ENCODE measurements at regions not wholly inside any gene's neighbourhood (a gene's known extent, or its start where the extent isn't known, plus 50 kb on each side); places are given as distances from the start of the nearest gene placed in this dataset.

- no peak for DNase-seq (ENCODE audit: low read depth in 4 of 4, low spot score in 1 of 4)
Observed at GRCh38 chr2:12274591-12274990, 442.1 kb upstream of the TRIB2 start.

- DNase-seq (ENCODE audit: low read depth in 4 of 4, low spot score in 1 of 4) = no peak
Observed at GRCh38 chr2:12277241-12278034, 439.3 kb upstream of the TRIB2 start.

GRCh38 chr2:12278217-12278750 lies 438.5 kb upstream of the TRIB2 start:
- no peak for DNase-seq (ENCODE audit: low read depth in 4 of 4, low spot score in 1 of 4)

DNA sequence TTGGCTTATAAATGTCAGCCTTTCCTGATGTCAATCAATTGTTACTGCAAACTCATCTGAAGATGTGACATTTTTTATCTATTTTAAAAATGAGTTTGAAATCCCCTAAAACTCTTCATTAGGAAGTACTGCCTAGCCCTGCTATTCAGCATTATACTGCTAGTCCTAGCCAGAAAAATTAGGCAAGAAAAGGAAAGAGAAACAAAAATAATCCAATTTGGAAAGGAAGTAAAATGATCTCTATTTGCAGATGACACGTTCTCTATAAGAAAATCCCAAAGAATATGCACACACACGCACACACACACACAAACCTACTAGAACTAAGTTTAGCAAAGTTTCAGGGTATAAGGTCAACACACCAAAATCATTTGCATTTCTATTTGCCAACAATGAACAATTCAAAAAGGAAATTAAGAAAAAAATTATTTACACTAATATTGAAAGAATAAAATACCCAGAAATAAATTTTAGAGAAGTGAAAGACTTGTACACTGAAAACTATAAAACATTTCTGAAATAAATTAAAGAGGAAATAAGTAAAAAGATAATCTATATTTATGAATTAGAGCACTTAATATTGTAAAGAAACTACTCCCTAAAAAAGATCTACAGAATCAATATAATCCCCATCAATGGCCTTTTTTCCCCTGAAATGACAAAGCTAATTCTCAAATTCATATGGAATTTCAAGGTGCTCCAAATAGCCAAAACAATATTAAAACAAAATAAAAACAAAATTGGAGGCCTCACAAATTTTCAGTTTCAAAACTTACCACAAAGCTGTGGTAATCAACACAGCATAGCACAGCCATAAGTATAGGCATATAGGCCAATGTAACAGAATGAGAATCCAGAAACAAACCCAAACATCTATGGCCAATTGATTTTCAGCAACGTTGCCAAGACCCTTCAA lies 433.7 kb upstream of the TRIB2 start:
- no peak for DNase-seq (ENCODE audit: low read depth in 4 of 4, low spot score in 1 of 4)

GRCh38 chr2:12284037-12284436 lies 432.7 kb upstream of the TRIB2 start:
- no peak for DNase-seq (ENCODE audit: low read depth in 4 of 4, low spot score in 1 of 4)

DNA sequence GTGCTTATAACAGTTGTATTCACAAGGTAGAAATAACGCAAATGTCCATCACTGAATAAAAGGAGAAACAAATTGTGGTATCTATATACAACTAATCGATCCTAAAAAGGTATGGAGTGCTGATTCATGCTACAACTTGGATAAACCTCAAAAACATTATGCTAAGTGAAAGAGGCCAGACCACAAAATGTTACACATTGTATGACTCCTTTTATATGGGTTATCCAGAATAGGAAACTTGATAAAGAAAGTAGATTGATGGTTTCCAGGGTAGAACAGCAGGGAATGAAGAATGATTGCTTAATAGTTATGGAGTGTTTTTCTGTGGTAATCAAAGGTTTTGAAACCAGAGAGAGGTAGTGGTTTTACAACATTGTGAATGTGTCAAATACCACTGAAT lies 432.2 kb upstream of the TRIB2 start:
- no peak for DNase-seq (ENCODE audit: low read depth in 4 of 4, low spot score in 1 of 4)

GRCh38 chr2:12286347-12286746 lies 430.4 kb upstream of the TRIB2 start:
- no peak for DNase-seq (ENCODE audit: low read depth in 4 of 4, low spot score in 1 of 4)

DNA sequence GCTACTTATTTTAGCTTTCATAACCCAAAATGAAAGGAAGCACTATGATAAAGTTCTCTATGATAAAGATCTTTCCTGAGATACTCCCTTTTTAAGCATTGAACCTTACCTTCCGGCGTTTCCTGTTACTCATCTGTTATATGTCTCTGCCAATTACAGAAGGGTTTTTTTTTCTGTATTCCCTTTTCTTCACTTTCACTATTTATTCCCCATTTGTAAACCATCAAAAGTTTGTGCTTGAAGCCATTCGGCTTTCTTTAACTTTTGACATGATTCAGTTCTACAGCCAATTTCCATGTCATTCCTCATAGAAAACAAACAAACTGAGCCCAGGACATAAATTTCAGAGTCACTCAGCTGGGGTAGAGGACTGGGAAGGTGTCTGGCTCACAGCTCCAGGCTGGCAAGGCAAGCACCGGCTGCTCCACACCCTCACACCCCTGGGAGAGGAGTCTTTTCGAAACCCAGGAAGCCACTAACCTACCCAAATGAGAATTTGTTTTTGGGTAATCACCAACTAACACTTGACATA lies 429.4 kb upstream of the TRIB2 start:
- no peak for DNase-seq (ENCODE audit: low read depth in 4 of 4, low spot score in 1 of 4)

GRCh38 chr2:12288048-12288447 lies 428.7 kb upstream of the TRIB2 start:
- no peak for DNase-seq (ENCODE audit: low read depth in 4 of 4, low spot score in 1 of 4)

DNA sequence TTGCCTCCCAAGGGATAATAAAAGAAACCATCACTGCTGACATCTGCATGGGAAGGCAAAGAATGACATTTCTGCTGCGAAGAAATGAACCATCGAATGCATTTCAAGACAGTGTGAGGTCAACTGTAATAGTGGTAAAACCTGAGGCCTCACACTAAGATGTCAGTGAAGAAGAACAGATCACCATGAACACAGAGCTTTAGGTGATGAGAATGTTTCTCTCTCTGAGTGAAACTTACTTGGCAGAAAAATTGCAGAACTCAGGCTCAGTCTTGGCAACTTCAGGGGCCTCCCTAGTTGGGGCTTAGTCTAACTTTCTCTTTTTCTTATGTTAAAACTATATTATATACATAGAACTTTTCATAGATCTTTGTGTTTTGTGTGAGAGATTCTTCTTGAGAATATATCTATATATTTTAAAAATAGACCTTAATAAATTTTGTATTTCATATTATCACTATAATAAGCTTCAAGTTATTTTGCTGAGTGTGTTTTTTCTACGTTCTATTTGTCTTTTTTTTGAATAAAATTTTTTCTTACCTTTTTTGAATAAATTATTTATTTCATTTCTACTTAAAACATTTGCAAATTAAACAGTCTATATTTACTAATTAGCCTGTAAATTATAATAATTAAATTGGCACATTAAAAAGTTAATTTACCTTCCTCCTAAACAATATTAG lies 427.5 kb upstream of the TRIB2 start:
- no peak for DNase-seq (ENCODE audit: low read depth in 4 of 4, low spot score in 1 of 4)

DNA sequence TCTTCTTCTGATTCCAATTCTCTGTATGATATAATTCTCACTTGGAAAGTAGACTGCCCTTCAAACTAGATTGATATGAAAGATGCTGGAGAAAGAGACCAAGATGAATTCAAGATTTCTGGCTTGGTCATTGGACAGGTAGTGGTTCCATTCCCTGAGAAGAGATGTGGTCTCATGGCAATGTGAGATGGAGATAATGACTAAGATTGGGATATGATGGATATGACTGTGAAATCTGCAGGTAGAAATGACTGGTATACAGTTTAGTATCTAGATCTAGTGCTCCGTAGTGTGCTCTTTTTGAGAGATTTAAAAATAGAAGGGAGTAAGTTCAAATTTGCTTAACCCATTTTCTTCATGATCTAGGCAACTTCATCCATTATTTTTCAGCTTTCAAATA lies 425.4 kb upstream of the TRIB2 start:
- DNase-seq (ENCODE audit: low read depth in 4 of 4, low spot score in 1 of 4) = no peak

DNA sequence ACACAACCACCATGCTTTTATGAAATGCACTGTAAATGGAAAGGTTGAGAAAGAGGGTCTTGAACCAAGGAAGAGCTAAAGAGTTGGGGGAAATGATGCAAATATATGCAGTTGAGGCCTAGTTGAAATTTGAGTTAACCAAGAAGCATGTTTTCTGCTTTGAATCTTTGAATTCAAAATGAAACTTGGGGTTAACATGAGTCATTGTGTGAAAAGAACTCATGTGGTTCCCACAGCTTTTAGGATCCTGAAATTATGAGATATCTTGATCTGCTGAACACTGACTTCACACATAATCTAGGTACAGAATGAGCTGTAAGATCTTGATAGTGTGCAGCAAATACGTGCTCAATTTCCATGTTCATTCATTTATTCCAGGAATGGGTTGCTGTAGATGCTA lies 422.9 kb upstream of the TRIB2 start:
- no peak for DNase-seq (ENCODE audit: low read depth in 4 of 4, low spot score in 1 of 4)

DNA sequence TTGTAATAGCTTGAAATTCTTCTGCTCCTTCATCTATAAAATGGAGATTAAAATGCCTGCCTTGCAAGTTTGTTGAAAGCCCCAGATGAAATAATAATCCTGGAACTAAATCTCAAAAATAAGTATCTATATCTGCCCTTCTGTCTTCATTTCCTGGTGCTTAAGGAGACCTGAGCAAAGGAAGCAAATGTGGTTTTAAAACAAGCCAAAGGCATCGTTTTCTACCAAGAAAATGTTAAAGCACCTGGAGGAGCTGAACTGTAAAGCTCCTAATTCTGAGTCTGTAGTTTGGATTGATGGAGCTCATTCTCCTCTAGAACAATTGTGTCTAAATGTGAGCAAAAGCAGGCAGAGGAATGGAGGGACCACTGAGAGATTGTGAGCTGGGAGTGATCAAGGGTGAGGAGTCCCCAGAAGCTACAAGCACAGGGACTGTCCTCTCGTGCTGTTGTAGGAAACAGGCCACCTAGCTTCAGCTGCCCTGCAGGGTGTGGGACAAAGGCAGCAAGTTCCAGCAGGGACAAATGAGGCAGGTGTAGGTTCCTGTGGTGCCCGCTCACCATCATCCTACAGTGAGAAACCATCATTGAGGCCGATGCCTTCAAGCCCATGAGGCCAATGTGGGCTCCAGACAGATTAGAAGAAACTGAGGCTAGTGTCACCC lies 420.7 kb upstream of the TRIB2 start:
- DNase-seq (ENCODE audit: low read depth in 4 of 4, low spot score in 1 of 4) = no peak

- DNase-seq (ENCODE audit: low read depth in 4 of 4, low spot score in 1 of 4) = no peak
Observed at GRCh38 chr2:12296915-12297314, 419.8 kb upstream of the TRIB2 start.

DNA sequence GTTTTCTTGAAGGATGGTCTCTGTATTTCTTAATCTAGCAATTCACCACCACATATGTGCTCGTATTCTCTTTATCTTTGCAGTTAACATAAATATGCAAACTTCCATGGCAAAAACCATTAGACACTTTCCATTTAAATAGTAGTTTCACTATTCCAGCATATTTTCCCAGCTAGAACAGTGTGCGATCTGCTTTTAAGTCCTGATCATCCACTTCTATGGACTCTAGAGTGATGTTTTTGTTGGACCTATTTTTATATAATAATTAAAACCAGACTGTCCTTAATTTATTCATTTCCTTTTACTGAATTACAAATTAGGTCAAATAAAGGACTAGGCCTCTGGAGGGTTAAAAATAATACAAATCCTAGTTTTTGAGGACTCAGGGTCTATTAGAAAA lies 418.4 kb upstream of the TRIB2 start:
- DNase-seq (ENCODE audit: low read depth in 4 of 4, low spot score in 1 of 4) = no peak

DNA sequence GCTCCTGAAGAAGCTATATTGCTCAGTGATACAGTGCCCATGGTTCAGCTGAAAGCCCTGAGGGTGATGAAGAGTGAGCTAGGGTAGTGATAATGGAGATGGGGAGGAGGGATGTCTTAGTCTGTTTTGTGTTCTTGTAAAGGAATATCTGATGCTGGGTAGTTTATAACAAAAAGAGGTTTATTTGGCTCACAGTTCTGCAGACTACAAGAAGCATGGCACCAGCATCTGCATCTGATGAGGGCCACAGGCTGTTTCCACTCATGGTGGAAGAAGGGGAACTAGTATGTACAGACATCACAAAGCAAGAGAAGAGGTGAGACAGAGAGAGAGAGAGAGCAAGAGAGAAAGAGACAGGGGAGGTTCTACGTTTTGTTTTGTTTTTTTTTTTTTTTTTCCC lies 417.3 kb upstream of the TRIB2 start:
- no peak for DNase-seq (ENCODE audit: low read depth in 4 of 4, low spot score in 1 of 4)

- DNase-seq (ENCODE audit: low read depth in 4 of 4, low spot score in 1 of 4) = no peak
Observed at GRCh38 chr2:12300019-12300602, 416.6 kb upstream of the TRIB2 start.

GRCh38 chr2:12300927-12301326 lies 415.8 kb upstream of the TRIB2 start:
- no peak for DNase-seq (ENCODE audit: low read depth in 4 of 4, low spot score in 1 of 4)

- no peak for DNase-seq (ENCODE audit: low read depth in 4 of 4, low spot score in 1 of 4)
Observed at GRCh38 chr2:12302140-12302539, 414.6 kb upstream of the TRIB2 start.

- DNase-seq (ENCODE audit: low read depth in 4 of 4, low spot score in 1 of 4) = no peak
Observed at GRCh38 chr2:12302691-12303090, 414.0 kb upstream of the TRIB2 start.

Measured in stimulated activated CD4-positive, alpha-beta T cell treated with anti-CD3 and anti-CD28 coated beads, Interleukin-1b, Interleukin-23, amount 100 ng/mL, for 24 hours (primary cell).